HCT116 (cell line): ENCODE measurements at regions not wholly inside any gene's neighbourhood (a gene's known extent, or its start where the extent isn't known, plus 50 kb on each side); places are given as distances from the start of the nearest gene placed in this dataset.

Source experiments
- ATAC-seq: fragments of 200-7000 bp; cut with Tn5 transposase; 2 replicates; pipeline ENCODE4 v1.9.1; 2020; ENCODE audit warnings: mild to moderate bottlenecking, moderate library complexity
- BruUV-seq: library from RNA; stranded (reverse); fragments of 400-500 nt; replicated peaks from 2 replicates; lab custom pipeline; 2021; lab: Mats Ljungman, UMichigan
- CTCF ChIA-PET: fragments of 300-600 bp; sonication (Branson Sonifier 250); formaldehyde crosslinking; loops from one replicate; lab custom pipeline; 2021; ENCODE audit warnings: antibody characterized with exemption; lab: Charles Lee
- POLR2A ChIA-PET: fragments of 300-600, 350-600 bp; sonication (Branson Sonifier 250); formaldehyde crosslinking; loops from one replicate; lab custom pipeline; 2021; ENCODE audit warnings: antibody characterized with exemption; lab: Charles Lee
- RAD21 ChIA-PET, 2 experiments: fragments of 300-600 bp; sonication (Branson Sonifier 250); formaldehyde crosslinking; loops; one replicate each; lab custom pipeline; 2023; ENCODE audit warnings: low total read pairs in 2 of 2; ENCODE audit not compliant: uncharacterized antibody in 2 of 2, unreplicated experiment in 2 of 2, low non-redundant PET in 1 of 2; lab: Charles Lee
- DNase-seq: peaks from one replicate; pipeline ENCODE4 v3.0.0-alpha.2; 2010; ENCODE audit warnings: low read depth, low spot score
- H2AFZ ChIP-seq: fragments of 200-600 bp; shearing (Covaris generic), sonication (generic); 2 replicates; pipeline ENCODE4 v1.6.1; 2017; ENCODE audit warnings: low read depth, mixed run types, mixed read lengths, antibody characterized with exemption, low read length; ENCODE audit not compliant: poor library complexity, severe bottlenecking
- H3K27ac ChIP-seq: 2 replicates; pipeline ENCODE4 v1.5.1; 2012; ENCODE audit warnings: low read depth, low read length
- H3K27me3 ChIP-seq: fragments of 200-600 bp; sonication (generic); 2 replicates; pipeline ENCODE4 v1.6.1; 2016; ENCODE audit warnings: mixed run types, low read length, mixed read lengths; ENCODE audit not compliant: insufficient read depth
- H3K36me3 ChIP-seq, 2 experiments: fragments of 200-500 bp in 1 of 2; fragments of 200-600 bp in 1 of 2; sonication (Bioruptor generic) in 1 of 2; sonication (generic) in 1 of 2; 2 replicates each; pipeline versions ENCODE4 v1.5.1 to v1.6.1; 2014 to 2016; ENCODE audit warnings: low read length in 2 of 2, inconsistent platforms in 1 of 2, mixed read lengths in 1 of 2, mixed run types in 1 of 2; ENCODE audit not compliant: insufficient read depth in 2 of 2, control insufficient read depth in 1 of 2
- H3K4me1 ChIP-seq, 2 experiments: fragments of 200-600 bp in 1 of 2; sonication (generic) in 1 of 2; 2 replicates each; pipeline versions ENCODE4 v1.5.1 to v1.6.1; 2012 to 2017; ENCODE audit warnings: low read length in 2 of 2, inconsistent platforms in 1 of 2, mild to moderate bottlenecking in 1 of 2, mixed read lengths in 1 of 2, mixed run types in 1 of 2, moderate library complexity in 1 of 2; ENCODE audit not compliant: insufficient read depth in 2 of 2, control insufficient read depth in 1 of 2
- H3K4me2 ChIP-seq: fragments of 200-600 bp; sonication (generic); 2 replicates; pipeline ENCODE4 v1.6.1; 2017; ENCODE audit warnings: mixed run types, low read length, mixed read lengths
- H3K4me3 ChIP-seq, 2 experiments: fragments of 200-600 bp in 1 of 2; sonication (generic) in 1 of 2; replicated peaks in 1 of 2; 2 replicates each; pipeline ENCODE4 v1.5.1; 2011 to 2016; ENCODE audit warnings: low read length in 2 of 2, control low read depth in 1 of 2, low read depth in 1 of 2, mild to moderate bottlenecking in 1 of 2, mixed read lengths in 1 of 2, mixed run types in 1 of 2
- H3K79me2 ChIP-seq: fragments of 200-600 bp; sonication (generic); 2 replicates; pipeline ENCODE4 v1.6.1; 2017; ENCODE audit warnings: mild to moderate bottlenecking, mixed run types, low read length, moderate library complexity, mixed read lengths; ENCODE audit not compliant: insufficient read depth
- H3K9ac ChIP-seq: fragments of 200-600 bp; sonication (generic); 2 replicates; pipeline ENCODE4 v1.6.1; 2016; ENCODE audit warnings: low read length, mixed read lengths
- H3K9me2 ChIP-seq: fragments of 200-600 bp; sonication (generic), shearing (Covaris generic); 2 replicates; pipeline ENCODE4 v1.6.1; 2017; ENCODE audit warnings: mixed run types, mild to moderate bottlenecking, moderate library complexity; ENCODE audit not compliant: insufficient read depth
- H3K9me3 ChIP-seq, 2 experiments: fragments of 200-500 bp in 1 of 2; fragments of 200-600 bp in 1 of 2; sonication (Bioruptor generic) in 1 of 2; sonication (generic) in 1 of 2; 2 replicates each; pipeline ENCODE4 v1.6.1; 2014 to 2017; ENCODE audit warnings: low read length in 2 of 2, mixed read lengths in 2 of 2, inconsistent platforms in 1 of 2, low read depth in 1 of 2, mild to moderate bottlenecking in 1 of 2, mixed run types in 1 of 2, moderate library complexity in 1 of 2; ENCODE audit not compliant: control insufficient read depth in 1 of 2, insufficient read depth in 1 of 2
- H4K20me1 ChIP-seq: fragments of 200-600 bp; sonication (generic), shearing (Covaris generic); 2 replicates; pipeline ENCODE4 v1.6.1; 2017; ENCODE audit warnings: mixed run types, mild to moderate bottlenecking, moderate library complexity; ENCODE audit not compliant: insufficient read depth
- CBX3 ChIP-seq: IDR thresholded peaks from 2 replicates; pipeline ENCODE4 v1.6.1; 2012; ENCODE audit warnings: low read depth
- CEBPB ChIP-seq: IDR thresholded peaks from 2 replicates; pipeline ENCODE4 v1.6.1; 2012; ENCODE audit warnings: low read depth
- EGR1 ChIP-seq: IDR thresholded peaks from 2 replicates; pipeline ENCODE4 v1.6.1; 2012; ENCODE audit warnings: low read depth
- ELF1 ChIP-seq: IDR thresholded peaks from 2 replicates; pipeline ENCODE4 v1.6.1; 2012; ENCODE audit warnings: low read depth, borderline replicate concordance
- EZH2 ChIP-seq: fragments of 200-600 bp; sonication (generic); IDR thresholded peaks from 2 replicates; pipeline ENCODE4 v1.6.1; 2017; ENCODE audit warnings: antibody characterized with exemption, mixed run types
- POLR2AphosphoS5 ChIP-seq: IDR thresholded peaks from 2 replicates; pipeline ENCODE4 v1.6.1; 2011; ENCODE audit warnings: mild to moderate bottlenecking, low read depth, low read length, moderate library complexity
- RAD21 ChIP-seq: IDR thresholded peaks from 2 replicates; pipeline ENCODE4 v1.6.1; 2012; ENCODE audit warnings: low read depth, mild to moderate bottlenecking
- SP1 ChIP-seq: IDR thresholded peaks from 2 replicates; pipeline ENCODE4 v1.6.1; 2012; ENCODE audit warnings: low read depth
- SRF ChIP-seq: IDR thresholded peaks from 2 replicates; pipeline ENCODE4 v1.6.1; 2012; ENCODE audit warnings: low read depth
- TCF7L2 ChIP-seq: IDR thresholded peaks from 2 replicates; pipeline ENCODE4 v1.7.0; 2011; ENCODE audit warnings: borderline replicate concordance, inconsistent platforms; ENCODE audit not compliant: insufficient read depth, insufficient read length; ENCODE audit errors: extremely low read depth
- ZFX ChIP-seq: fragments of 450-650 bp; IDR thresholded peaks from 2 replicates; pipeline ENCODE4 v1.6.1; 2017
- ZNF274 ChIP-seq: fragments of 200-500 bp; sonication (Bioruptor generic); IDR thresholded peaks from 2 replicates; pipeline ENCODE4 v1.6.1; 2014; ENCODE audit warnings: mild to moderate bottlenecking, low read depth, low read length, inconsistent platforms
- intact Hi-C: fragments of 100-400 bp; cut with micrococcal nuclease; formaldehyde crosslinking; loops from 2 replicates; pipeline ENCODE4 v1.10.0; 2022
- TF ChIP-seq, protein P1 (sequence below): IDR thresholded peaks from 2 replicates; pipeline ENCODE4 v1.6.1; 2011; ENCODE audit warnings: mild to moderate bottlenecking, low read length, moderate library complexity; ENCODE audit not compliant: insufficient replicate concordance; ENCODE audit errors: extremely low read depth
- TF ChIP-seq, protein P2 (sequence below): IDR thresholded peaks from 2 replicates; pipeline ENCODE4 v1.6.1; 2012
- TF ChIP-seq, protein P3 (sequence below), 3 experiments: fragments of 200-600 bp in 1 of 3; sonication (generic) in 1 of 3; IDR thresholded peaks in 2 of 3; conservative IDR thresholded peaks in 1 of 3; 2 replicates each; pipeline ENCODE4 v1.5.1; 2012 to 2017; ENCODE audit warnings: low read depth in 2 of 3, low read length in 2 of 3, antibody characterized with exemption in 1 of 3, borderline replicate concordance in 1 of 3, control low read depth in 1 of 3, mild to moderate bottlenecking in 1 of 3, mixed read lengths in 1 of 3, mixed run types in 1 of 3, moderate library complexity in 1 of 3; ENCODE audit not compliant: insufficient read depth in 1 of 3
- TF ChIP-seq, protein P4 (sequence below): IDR thresholded peaks from 2 replicates; pipeline ENCODE4 v1.6.1; 2012

DNA sequence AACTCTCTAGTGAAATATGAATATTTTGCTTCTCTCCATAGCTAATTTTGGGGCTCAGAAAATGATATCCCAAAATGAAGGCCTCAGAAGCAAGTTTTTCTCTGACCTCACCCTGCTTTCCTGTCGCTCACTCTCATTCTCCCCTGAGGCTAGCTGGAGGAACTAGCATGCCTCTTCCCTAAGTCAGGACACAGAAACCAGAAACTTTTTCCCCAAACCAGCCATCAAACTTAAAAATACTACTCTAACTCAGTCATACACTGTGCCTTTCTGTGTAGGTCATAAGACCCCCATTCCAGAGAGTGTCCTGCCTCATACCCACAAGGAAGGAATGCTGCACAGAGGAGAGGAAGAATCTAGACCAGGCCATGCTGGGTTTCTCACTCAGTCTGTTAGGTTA is 329.6 kb downstream of the PCDH20 start (continued):
- TF ChIP-seq, protein P1, sequence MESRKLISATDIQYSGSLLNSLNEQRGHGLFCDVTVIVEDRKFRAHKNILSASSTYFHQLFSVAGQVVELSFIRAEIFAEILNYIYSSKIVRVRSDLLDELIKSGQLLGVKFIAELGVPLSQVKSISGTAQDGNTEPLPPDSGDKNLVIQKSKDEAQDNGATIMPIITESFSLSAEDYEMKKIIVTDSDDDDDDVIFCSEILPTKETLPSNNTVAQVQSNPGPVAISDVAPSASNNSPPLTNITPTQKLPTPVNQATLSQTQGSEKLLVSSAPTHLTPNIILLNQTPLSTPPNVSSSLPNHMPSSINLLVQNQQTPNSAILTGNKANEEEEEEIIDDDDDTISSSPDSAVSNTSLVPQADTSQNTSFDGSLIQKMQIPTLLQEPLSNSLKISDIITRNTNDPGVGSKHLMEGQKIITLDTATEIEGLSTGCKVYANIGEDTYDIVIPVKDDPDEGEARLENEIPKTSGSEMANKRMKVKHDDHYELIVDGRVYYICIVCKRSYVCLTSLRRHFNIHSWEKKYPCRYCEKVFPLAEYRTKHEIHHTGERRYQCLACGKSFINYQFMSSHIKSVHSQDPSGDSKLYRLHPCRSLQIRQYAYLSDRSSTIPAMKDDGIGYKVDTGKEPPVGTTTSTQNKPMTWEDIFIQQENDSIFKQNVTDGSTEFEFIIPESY, result no peak
- TF ChIP-seq CEBPB, result no peak
- no peak for TF ChIP-seq EGR1
- TF ChIP-seq, protein P2, sequence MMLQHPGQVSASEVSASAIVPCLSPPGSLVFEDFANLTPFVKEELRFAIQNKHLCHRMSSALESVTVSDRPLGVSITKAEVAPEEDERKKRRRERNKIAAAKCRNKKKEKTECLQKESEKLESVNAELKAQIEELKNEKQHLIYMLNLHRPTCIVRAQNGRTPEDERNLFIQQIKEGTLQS, result no peak
- no peak for TF ChIP-seq ZNF274

DNA sequence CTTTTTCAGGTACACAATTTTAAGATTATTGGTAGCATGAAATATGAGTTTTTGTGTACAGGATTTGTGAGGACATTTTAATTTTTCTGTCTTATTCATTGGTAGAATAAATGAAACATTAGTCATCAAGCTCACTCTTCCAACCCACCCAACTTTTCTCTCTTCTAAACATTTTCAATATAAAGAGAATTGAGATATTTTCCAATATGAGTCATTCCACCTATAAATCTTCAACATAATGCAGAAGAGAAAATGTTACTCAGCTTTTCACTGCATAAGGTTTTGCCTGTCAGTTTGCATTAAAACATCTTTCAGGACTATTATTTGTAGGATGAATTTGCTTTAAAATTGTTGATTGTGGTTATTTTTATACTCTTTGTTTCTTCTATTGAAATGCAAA is 330.7 kb downstream of the PCDH20 start:
- Histone ChIP-seq H3K4me1 (no peaks in the 10 kb centered on the region), H3K9me3 (no peaks in the 10 kb centered on the region), H3K4me2 (no peak overlapping the region), H3K79me2 (no peaks in the 10 kb centered on the region), H3K36me3 (no peaks in the 10 kb centered on the region; a peak in 1 of 4 replicates), H3K9me2 (no peaks in the 10 kb centered on the region), H3K27ac (no peak overlapping the region), H2AFZ (no peak overlapping the region), H3K4me3 (no peak overlapping the region), H4K20me1 (no peaks in the 10 kb centered on the region), H3K9ac (no peak overlapping the region), H3K27me3 (no peaks in the 10 kb centered on the region)
- DNase-seq (no peak), ATAC-seq (no peak)
- TF ChIP-seq EZH2, result no peak
- no peak for TF ChIP-seq ELF1
- no peak for TF ChIP-seq SP1
- TF ChIP-seq, protein P3, sequence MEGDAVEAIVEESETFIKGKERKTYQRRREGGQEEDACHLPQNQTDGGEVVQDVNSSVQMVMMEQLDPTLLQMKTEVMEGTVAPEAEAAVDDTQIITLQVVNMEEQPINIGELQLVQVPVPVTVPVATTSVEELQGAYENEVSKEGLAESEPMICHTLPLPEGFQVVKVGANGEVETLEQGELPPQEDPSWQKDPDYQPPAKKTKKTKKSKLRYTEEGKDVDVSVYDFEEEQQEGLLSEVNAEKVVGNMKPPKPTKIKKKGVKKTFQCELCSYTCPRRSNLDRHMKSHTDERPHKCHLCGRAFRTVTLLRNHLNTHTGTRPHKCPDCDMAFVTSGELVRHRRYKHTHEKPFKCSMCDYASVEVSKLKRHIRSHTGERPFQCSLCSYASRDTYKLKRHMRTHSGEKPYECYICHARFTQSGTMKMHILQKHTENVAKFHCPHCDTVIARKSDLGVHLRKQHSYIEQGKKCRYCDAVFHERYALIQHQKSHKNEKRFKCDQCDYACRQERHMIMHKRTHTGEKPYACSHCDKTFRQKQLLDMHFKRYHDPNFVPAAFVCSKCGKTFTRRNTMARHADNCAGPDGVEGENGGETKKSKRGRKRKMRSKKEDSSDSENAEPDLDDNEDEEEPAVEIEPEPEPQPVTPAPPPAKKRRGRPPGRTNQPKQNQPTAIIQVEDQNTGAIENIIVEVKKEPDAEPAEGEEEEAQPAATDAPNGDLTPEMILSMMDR (IDR thresholded peaks at IDR 0.05 in 2 of 3, conservative IDR thresholded peaks at IDR 0.05 in 1 of 3; ENCODE audit: borderline replicate concordance in 1 of 3, insufficient read depth in 1 of 3, low read depth in 2 of 3, low read length in 2 of 3), result no peak
- TF ChIP-seq CBX3, result no peak
- no peak for TF ChIP-seq TCF7L2
- TF ChIP-seq CEBPB, result no peak
- TF ChIP-seq RAD21, result no peak
- TF ChIP-seq POLR2AphosphoS5, result no peak
- no peak for TF ChIP-seq ZFX
- no peak for TF ChIP-seq ZNF274
- TF ChIP-seq SRF, result no peak
- TF ChIP-seq, protein P4, sequence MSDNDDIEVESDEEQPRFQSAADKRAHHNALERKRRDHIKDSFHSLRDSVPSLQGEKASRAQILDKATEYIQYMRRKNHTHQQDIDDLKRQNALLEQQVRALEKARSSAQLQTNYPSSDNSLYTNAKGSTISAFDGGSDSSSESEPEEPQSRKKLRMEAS, result no peak
- intact Hi-C loops, result no loop called here
- POLR2A ChIA-PET, result no interaction called here
- CTCF ChIA-PET, result no interaction called here
- RAD21 ChIA-PET, result no interaction called here
- BruUV-seq, result no TSS peak
